H1 (cell line): ENCODE measurements at regions not wholly inside any gene's neighbourhood (a gene's known extent, or its start where the extent isn't known, plus 50 kb on each side); places are given as distances from the start of the nearest gene placed in this dataset.

Experiments
- CTCF ChIA-PET: fragments of 300-600 bp; sonication (Branson Sonifier 250); formaldehyde crosslinking; loops from one replicate; lab custom pipeline; 2021; ENCODE audit not compliant: partially characterized antibody; lab: Charles Lee
- POLR2A ChIA-PET: fragments of 300-600 bp; sonication (Branson Sonifier 250); formaldehyde crosslinking; loops from one replicate; lab custom pipeline; 2021; ENCODE audit warnings: inconsistent platforms; ENCODE audit not compliant: partially characterized antibody; lab: Charles Lee
- DNase-seq, 2 experiments: peaks; one replicate each; pipeline versions ENCODE4 v3.0.0 to v3.0.0-alpha.2; 2010 to 2022; ENCODE audit warnings: low spot score in 2 of 2, low read depth in 1 of 2, mixed read lengths in 1 of 2
- FAIRE-seq: peaks from 2 replicates; lab custom pipeline; 2011; peaks lifted over from hg19 to GRCh38; lab: Jason Lieb, UNC
- H2AFZ ChIP-seq: 2 replicates; pipeline ENCODE4 v1.8.1; 2012; ENCODE audit warnings: low read length, inconsistent platforms
- H2AK5ac ChIP-seq: 2 replicates; pipeline ENCODE4 v1.6.1; 2013; ENCODE audit warnings: low read depth, low read length
- H2BK120ac ChIP-seq: replicated peaks from 2 replicates; pipeline ENCODE3; 2013; ENCODE audit warnings: low read depth, low read length, inconsistent platforms
- H2BK12ac ChIP-seq: 2 replicates; pipeline ENCODE4 v1.6.1; 2013; ENCODE audit warnings: low read depth, low read length
- H2BK15ac ChIP-seq: 2 replicates; pipeline ENCODE4 v1.6.1; 2013; ENCODE audit warnings: low read length
- H2BK20ac ChIP-seq: 2 replicates; pipeline ENCODE4 v1.6.1; 2013; ENCODE audit warnings: low read length
- H2BK5ac ChIP-seq: 2 replicates; pipeline ENCODE4 v1.6.1; 2013; ENCODE audit warnings: low read depth, low read length
- H3K14ac ChIP-seq: 2 replicates; pipeline ENCODE4 v1.6.1; 2013; ENCODE audit warnings: inconsistent platforms; ENCODE audit not compliant: insufficient read length
- H3K18ac ChIP-seq: 2 replicates; pipeline ENCODE4 v1.6.1; 2013; ENCODE audit warnings: low read length; ENCODE audit errors: extremely low read depth
- H3K23ac ChIP-seq: 2 replicates; pipeline ENCODE4 v1.6.1; 2013; ENCODE audit warnings: inconsistent platforms; ENCODE audit not compliant: insufficient read length
- H3K23me2 ChIP-seq: 2 replicates; pipeline ENCODE4 v1.6.1; 2013; ENCODE audit warnings: low read depth, low read length
- H3K27ac ChIP-seq: 2 replicates; pipeline ENCODE4 v1.6.1; 2011; ENCODE audit warnings: low read depth, low read length, inconsistent platforms
- H3K27me3 ChIP-seq, 4 experiments: replicated peaks in 1 of 4; 1 replicate in 1 of 4; 2 replicates in 3 of 4; pipeline versions ENCODE4 v1.6.1 to v1.8.1; 2011 to 2013; ENCODE audit warnings: low read length in 3 of 4, mild to moderate bottlenecking in 3 of 4, inconsistent platforms in 2 of 4, mixed read lengths in 2 of 4, moderate library complexity in 1 of 4; ENCODE audit not compliant: control insufficient read depth in 3 of 4, insufficient read depth in 3 of 4; ENCODE audit errors: extremely low read depth in 1 of 4
- H3K36me3 ChIP-seq, 4 experiments: 2 replicates each; pipeline versions ENCODE4 v1.6.1 to v1.8.1; 2011 to 2013; ENCODE audit warnings: mild to moderate bottlenecking in 4 of 4, low read length in 3 of 4, moderate library complexity in 2 of 4, control low read depth in 1 of 4, inconsistent platforms in 1 of 4; ENCODE audit not compliant: insufficient read depth in 4 of 4, control insufficient read depth in 2 of 4
- H3K4ac ChIP-seq: replicated peaks from 2 replicates; pipeline ENCODE3; 2013; ENCODE audit warnings: low read length, low read depth, mixed read lengths, inconsistent platforms; ENCODE audit not compliant: insufficient read length
- H3K4me1 ChIP-seq, 4 experiments: replicated peaks in 1 of 4; 1 replicate in 1 of 4; 2 replicates in 3 of 4; pipeline versions ENCODE4 v1.6.1 to v1.8.1; 2011 to 2013; ENCODE audit warnings: low read length in 3 of 4, inconsistent platforms in 2 of 4, mixed read lengths in 1 of 4; ENCODE audit not compliant: insufficient read depth in 4 of 4, control insufficient read depth in 3 of 4
- H3K4me2 ChIP-seq, 2 experiments: 2 replicates each; pipeline versions ENCODE4 v1.6.1 to v1.8.1; 2011 to 2013; ENCODE audit warnings: low read depth in 2 of 2, low read length in 2 of 2, control low read depth in 1 of 2, inconsistent platforms in 1 of 2, mild to moderate bottlenecking in 1 of 2; ENCODE audit not compliant: insufficient read depth in 1 of 2
- H3K4me3 ChIP-seq, 4 experiments: fragments of 200-600, 300-600 bp in 1 of 4; sonication (generic), shearing (Covaris generic), sonication (Bioruptor Twin) in 1 of 4; 2 replicates each; pipeline versions ENCODE4 v1.5.1 to v1.8.1; 2011 to 2016; ENCODE audit warnings: low read length in 4 of 4, low read depth in 3 of 4, control low read depth in 2 of 4, inconsistent platforms in 2 of 4, mild to moderate bottlenecking in 2 of 4, mixed read lengths in 1 of 4, moderate library complexity in 1 of 4; ENCODE audit not compliant: insufficient read depth in 2 of 4; ENCODE audit errors: extremely low read depth in 1 of 4
- H3K56ac ChIP-seq: replicated peaks from 2 replicates; pipeline ENCODE3; 2013; ENCODE audit warnings: low read depth, mild to moderate bottlenecking, mixed read lengths, low read length, inconsistent platforms; ENCODE audit not compliant: insufficient read length
- H3K79me1 ChIP-seq: 2 replicates; pipeline ENCODE4 v1.6.1; 2013; ENCODE audit warnings: low read depth, low read length, control low read depth
- H3K79me2 ChIP-seq, 2 experiments: 2 replicates each; pipeline versions ENCODE4 v1.6.1 to v1.8.1; 2012 to 2013; ENCODE audit warnings: low read length in 2 of 2, mild to moderate bottlenecking in 2 of 2, inconsistent platforms in 1 of 2; ENCODE audit not compliant: insufficient read depth in 2 of 2, control insufficient read depth in 1 of 2
- H3K9ac ChIP-seq, 4 experiments: replicated peaks in 1 of 4; 1 replicate in 1 of 4; 2 replicates in 3 of 4; pipeline versions ENCODE4 v1.6.1 to v1.8.1; 2011 to 2013; ENCODE audit warnings: low read depth in 3 of 4, low read length in 3 of 4, control low read depth in 2 of 4, mild to moderate bottlenecking in 2 of 4, moderate library complexity in 2 of 4, inconsistent platforms in 1 of 4; ENCODE audit errors: extremely low read depth in 1 of 4
- H3K9me3 ChIP-seq, 2 experiments: 2 replicates each; pipeline versions ENCODE4 v1.6.1 to v1.8.1; 2012 to 2013; ENCODE audit warnings: mild to moderate bottlenecking in 2 of 2, moderate library complexity in 2 of 2, control low read depth in 1 of 2, inconsistent platforms in 1 of 2, low read depth in 1 of 2, low read length in 1 of 2, mixed read lengths in 1 of 2; ENCODE audit not compliant: insufficient read depth in 2 of 2
- H4K20me1 ChIP-seq, 2 experiments: replicated peaks in 1 of 2; 2 replicates each; pipeline versions ENCODE3 to v1.8.1; 2011 to 2013; ENCODE audit warnings: inconsistent platforms in 2 of 2, low read length in 2 of 2, mild to moderate bottlenecking in 1 of 2; ENCODE audit not compliant: insufficient read depth in 2 of 2, control insufficient read depth in 1 of 2
- H4K5ac ChIP-seq: 2 replicates; pipeline ENCODE4 v1.6.1; 2013; ENCODE audit warnings: low read length, low read depth, mixed read lengths, inconsistent platforms; ENCODE audit not compliant: insufficient read length
- H4K8ac ChIP-seq: 2 replicates; pipeline ENCODE4 v1.8.0; 2013; ENCODE audit warnings: mild to moderate bottlenecking, moderate library complexity, low read length, inconsistent platforms; ENCODE audit not compliant: insufficient read depth; ENCODE audit errors: extremely low read depth
- H4K91ac ChIP-seq: replicated peaks from 2 replicates; pipeline ENCODE3; 2013; ENCODE audit warnings: low read length, mixed read lengths, inconsistent platforms; ENCODE audit not compliant: insufficient read length
- RNF2 ChIP-seq: fragments of 200-900, 300-1000 bp; sonication (generic); IDR thresholded peaks from 2 replicates; pipeline ENCODE4 v1.7.1; 2016; ENCODE audit warnings: borderline replicate concordance, low read depth, mild to moderate bottlenecking, antibody characterized with exemption, low read length; ENCODE audit not compliant: poor library complexity, severe bottlenecking; ENCODE audit errors: missing control alignments

DNA sequence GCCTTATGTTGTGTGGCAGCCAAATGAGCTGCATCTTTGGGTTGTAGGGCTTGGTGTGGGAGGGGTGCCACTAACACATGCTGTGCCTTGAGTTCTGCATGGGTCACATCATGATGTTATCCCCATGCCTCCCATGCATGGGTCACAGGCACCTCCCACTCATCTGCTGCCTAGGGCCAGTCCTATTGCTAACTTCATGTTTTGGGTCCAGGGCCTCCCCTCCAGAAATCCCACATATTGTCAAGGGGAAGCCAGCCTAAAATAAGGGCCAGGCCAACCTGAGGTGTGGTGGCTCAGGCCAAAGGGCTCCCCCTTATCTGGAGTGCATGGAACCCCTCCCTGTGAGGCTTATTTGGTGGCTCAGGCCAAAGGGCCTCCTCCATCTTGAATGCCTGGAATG, 299.0 kb downstream of the RPS24 start:
- Histone ChIP-seq H3K18ac (no peak overlapping the region), H2BK20ac (no peak overlapping the region), H3K79me2 (no peaks in the 10 kb centered on the region), H3K4ac (no peak overlapping the region), H4K91ac (no peak overlapping the region), H2BK12ac (no peak overlapping the region), H2BK120ac (no peak overlapping the region), H4K20me1 (no peaks in the 10 kb centered on the region), H3K56ac (no peak overlapping the region), H3K9me3 (no peaks in the 10 kb centered on the region), H3K36me3 (no peaks in the 10 kb centered on the region), H2AK5ac (no peak overlapping the region), H3K23me2 (no peaks in the 10 kb centered on the region), H3K4me3 (no peak overlapping the region), H2BK15ac (no peak overlapping the region), H3K27ac (no peak overlapping the region), H3K79me1 (no peaks in the 10 kb centered on the region), H2BK5ac (no peak overlapping the region), H3K14ac (no peak overlapping the region), H3K23ac (no peak overlapping the region), H2AFZ (no peak overlapping the region), H3K4me1 (peaks cover 0 to 3% (median 0%) of the 10 kb centered on the region in 4 experiments; a peak in 2 of 7 replicates), H4K8ac (no peak overlapping the region), H3K9ac (no peak overlapping the region; a peak in 1 of 7 replicates), H4K5ac (no peak overlapping the region), H3K4me2 (no peak overlapping the region), H3K27me3 (no peaks in the 10 kb centered on the region)
- FAIRE-seq (no peak), DNase-seq (no peak)
- POLR2A ChIA-PET = no interaction called here
- CTCF ChIA-PET = no interaction called here
- TF ChIP-seq RNF2 = no peak
